WERI-Rb-1 (cell line): ENCODE measurements at regions not wholly inside any gene's neighbourhood (a gene's known extent, or its start where the extent isn't known, plus 50 kb on each side); places are given as distances from the start of the nearest gene placed in this dataset.

Experiments
- DNase-seq: peaks from one replicate; pipeline ENCODE4 v3.0.0-alpha.2; 2020
- H3K27ac ChIP-seq: fragments of 250-450 bp; sonication (Bioruptor Pico); 2 replicates; pipeline ENCODE4 v1.5.1; 2020; ENCODE audit warnings: mild to moderate bottlenecking, moderate library complexity
- H3K27me3 ChIP-seq: fragments of 250-450 bp; sonication (Bioruptor Pico); 2 replicates; pipeline ENCODE4 v1.5.1; 2021; ENCODE audit warnings: mild to moderate bottlenecking, low read depth, moderate library complexity; ENCODE audit not compliant: insufficient read depth, severe bottlenecking
- H3K36me3 ChIP-seq: fragments of 250-450 bp; sonication (Bioruptor Pico); 2 replicates; pipeline ENCODE4 v1.5.1; 2020; ENCODE audit warnings: mild to moderate bottlenecking, moderate library complexity
- H3K4me3 ChIP-seq: 2 replicates; pipeline ENCODE4 v1.5.1; 2011; ENCODE audit warnings: low read depth, mild to moderate bottlenecking, control low read depth, low read length
- H3K9me3 ChIP-seq: fragments of 250-450 bp; sonication (Bioruptor Pico); 2 replicates; pipeline ENCODE4 v1.5.1; 2021; ENCODE audit warnings: mild to moderate bottlenecking, moderate library complexity; ENCODE audit not compliant: severe bottlenecking
- TF ChIP-seq, protein P1 (sequence below): IDR thresholded peaks from 2 replicates; pipeline ENCODE4 v1.5.1; 2011; ENCODE audit warnings: low read depth, mild to moderate bottlenecking, control low read depth, inconsistent platforms, low read length

DNA sequence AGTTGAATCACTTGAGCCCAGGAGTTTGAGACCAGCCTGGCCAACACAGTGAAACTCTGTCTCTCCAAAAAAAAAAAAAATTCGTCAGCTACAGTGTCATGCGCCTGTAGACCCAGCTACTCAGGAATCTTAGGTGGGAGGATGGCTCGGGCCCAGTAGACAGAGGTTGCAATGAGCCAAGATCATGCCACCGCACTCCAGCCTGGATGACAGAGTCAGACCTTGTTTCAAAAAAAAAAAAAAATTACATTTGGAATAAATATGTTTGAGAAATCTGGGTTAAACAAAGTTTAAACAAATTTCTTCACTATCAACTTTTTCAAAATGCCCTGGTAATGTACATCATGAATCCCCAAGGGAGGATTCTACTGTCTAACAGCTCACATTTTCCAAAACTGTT, 187.0 kb upstream of the RASSF8 start:
- H3K36me3 ChIP-seq = no peaks in the 10 kb centered on the region
- no peak for DNase-seq
- no peaks in the 10 kb centered on the region for H3K27me3 ChIP-seq
- H3K9me3 ChIP-seq = no peaks in the 10 kb centered on the region
- H3K4me3 ChIP-seq = no peak overlapping the region
- H3K27ac ChIP-seq = no peak overlapping the region
- TF ChIP-seq, protein P1, sequence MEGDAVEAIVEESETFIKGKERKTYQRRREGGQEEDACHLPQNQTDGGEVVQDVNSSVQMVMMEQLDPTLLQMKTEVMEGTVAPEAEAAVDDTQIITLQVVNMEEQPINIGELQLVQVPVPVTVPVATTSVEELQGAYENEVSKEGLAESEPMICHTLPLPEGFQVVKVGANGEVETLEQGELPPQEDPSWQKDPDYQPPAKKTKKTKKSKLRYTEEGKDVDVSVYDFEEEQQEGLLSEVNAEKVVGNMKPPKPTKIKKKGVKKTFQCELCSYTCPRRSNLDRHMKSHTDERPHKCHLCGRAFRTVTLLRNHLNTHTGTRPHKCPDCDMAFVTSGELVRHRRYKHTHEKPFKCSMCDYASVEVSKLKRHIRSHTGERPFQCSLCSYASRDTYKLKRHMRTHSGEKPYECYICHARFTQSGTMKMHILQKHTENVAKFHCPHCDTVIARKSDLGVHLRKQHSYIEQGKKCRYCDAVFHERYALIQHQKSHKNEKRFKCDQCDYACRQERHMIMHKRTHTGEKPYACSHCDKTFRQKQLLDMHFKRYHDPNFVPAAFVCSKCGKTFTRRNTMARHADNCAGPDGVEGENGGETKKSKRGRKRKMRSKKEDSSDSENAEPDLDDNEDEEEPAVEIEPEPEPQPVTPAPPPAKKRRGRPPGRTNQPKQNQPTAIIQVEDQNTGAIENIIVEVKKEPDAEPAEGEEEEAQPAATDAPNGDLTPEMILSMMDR = no peak

DNA sequence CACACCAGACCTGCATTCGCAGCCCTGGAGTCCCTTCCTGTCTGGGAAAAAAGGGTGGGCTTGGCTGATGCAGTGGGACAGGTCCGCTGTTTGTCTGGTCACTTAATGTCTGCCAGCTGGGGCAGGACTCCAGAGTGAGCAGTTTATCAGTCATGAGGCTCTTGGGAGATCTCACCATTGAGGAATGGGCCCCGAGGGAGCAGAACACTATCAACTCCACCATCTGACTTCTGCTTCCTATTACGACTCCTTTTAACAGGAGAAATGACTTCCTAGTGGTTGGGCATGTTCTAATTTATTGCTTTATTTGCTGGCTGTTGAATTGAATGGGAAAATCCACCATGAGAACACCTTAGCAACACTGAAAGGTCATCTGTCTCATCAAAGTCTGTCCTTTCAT, 182.5 kb upstream of the RASSF8 start:
- TF ChIP-seq, protein P1 = no peak
- no peak overlapping the region for H3K4me3 ChIP-seq
- DNase-seq = no peak
- no peaks in the 10 kb centered on the region for H3K9me3 ChIP-seq
- no peak overlapping the region for H3K27ac ChIP-seq
- H3K27me3 ChIP-seq = no peaks in the 10 kb centered on the region
- H3K36me3 ChIP-seq = no peaks in the 10 kb centered on the region

DNA sequence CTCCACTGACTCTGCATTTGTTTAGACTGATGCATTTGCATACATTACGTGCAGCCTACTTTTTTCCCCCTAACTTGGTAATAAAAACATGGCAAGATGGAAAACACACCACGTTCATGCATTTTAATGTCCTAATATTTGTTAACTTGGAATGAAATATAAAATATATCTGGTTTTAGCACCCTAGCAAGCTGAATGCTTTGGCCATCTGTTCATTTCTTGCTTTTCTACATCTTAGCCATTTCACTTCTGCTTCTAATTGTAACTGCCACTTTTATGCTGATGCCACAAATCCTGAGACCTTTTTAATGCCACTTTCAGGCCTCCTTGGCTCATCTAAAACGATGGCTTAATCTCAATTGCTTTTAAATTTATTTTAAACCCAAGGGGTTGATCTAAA, 177.7 kb upstream of the RASSF8 start:
- H3K9me3 ChIP-seq = no peaks in the 10 kb centered on the region
- H3K4me3 ChIP-seq = no peak overlapping the region
- H3K27ac ChIP-seq = no peak overlapping the region
- DNase-seq = no peak
- no peaks in the 10 kb centered on the region for H3K27me3 ChIP-seq
- no peaks in the 10 kb centered on the region for H3K36me3 ChIP-seq
- TF ChIP-seq, protein P1 = no peak

DNA sequence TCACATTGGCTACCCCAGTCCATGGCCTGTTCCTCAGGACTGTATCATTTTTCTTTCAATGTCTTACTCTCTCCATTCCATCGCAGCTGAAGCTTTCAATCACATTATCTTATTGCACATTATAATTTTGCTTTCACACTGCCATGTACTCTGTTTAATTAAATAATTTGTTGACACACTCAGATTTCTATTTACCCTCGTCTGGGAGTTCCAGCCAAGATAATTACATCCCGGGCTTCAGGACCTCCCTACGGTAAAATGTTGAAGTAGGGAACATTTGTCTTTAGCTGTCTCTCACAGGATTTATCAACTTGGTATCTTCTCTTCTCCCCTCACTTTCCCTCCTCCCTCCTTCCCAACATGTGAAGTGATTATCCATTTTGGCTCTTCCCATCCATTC, 177.2 kb upstream of the RASSF8 start:
- Histone ChIP-seq H3K9me3 (no peaks in the 10 kb centered on the region), H3K27me3 (no peaks in the 10 kb centered on the region), H3K4me3 (no peak overlapping the region), H3K27ac (no peak overlapping the region), H3K36me3 (no peaks in the 10 kb centered on the region)
- TF ChIP-seq, protein P1 = no peak
- DNase-seq = no peak

DNA sequence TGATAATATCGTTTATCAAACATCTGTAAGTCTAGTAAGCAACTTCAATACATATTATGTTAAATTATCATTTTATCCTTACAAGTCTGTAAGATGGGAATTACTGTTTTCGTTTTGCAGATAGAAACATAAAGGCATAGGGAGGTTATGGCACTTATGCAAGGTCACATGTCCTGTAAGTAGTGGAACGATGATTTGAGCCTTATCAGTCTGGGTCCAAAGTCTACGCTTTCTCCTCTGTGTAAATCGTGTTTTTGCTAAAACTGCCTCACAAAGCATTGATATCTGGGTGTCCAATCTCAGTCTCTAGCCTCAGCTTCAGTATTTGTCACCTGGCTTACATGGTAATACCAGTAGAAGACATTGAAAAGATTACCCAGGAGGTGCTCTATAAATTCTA, 174.9 kb upstream of the RASSF8 start:
- DNase-seq = no peak
- Histone ChIP-seq H3K27me3 (no peaks in the 10 kb centered on the region), H3K27ac (no peak overlapping the region), H3K9me3 (no peaks in the 10 kb centered on the region), H3K4me3 (no peak overlapping the region), H3K36me3 (no peaks in the 10 kb centered on the region)
- TF ChIP-seq, protein P1 = no peak

DNA sequence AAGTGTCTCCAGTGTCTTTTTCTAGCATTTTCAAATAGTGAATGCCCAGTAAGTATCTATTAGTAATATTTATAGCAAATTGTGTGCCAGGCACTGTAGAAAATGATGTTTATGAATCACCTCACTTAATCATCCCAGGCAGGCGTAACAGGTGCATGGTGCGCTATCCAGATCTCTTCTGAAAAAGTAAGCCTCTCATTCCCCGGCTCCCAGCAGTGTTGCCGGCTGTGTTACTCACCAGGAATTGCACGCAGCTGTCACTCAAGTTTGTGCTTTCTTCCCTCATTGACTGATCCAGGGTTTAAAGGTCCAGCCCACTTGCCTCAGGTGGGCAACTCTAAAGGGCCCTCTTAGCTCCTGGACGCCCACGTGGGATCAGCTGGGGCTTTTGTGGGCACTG, 173.8 kb upstream of the RASSF8 start:
- H3K36me3 ChIP-seq = no peaks in the 10 kb centered on the region
- no peak for DNase-seq
- TF ChIP-seq, protein P1 = no peak
- no peak overlapping the region for H3K4me3 ChIP-seq
- H3K27me3 ChIP-seq = no peaks in the 10 kb centered on the region
- no peaks in the 10 kb centered on the region for H3K9me3 ChIP-seq
- H3K27ac ChIP-seq = no peak overlapping the region
